Mesodermal cell (in vitro differentiated cells): ENCODE measurements at regions not wholly inside any gene's neighbourhood (a gene's known extent, or its start where the extent isn't known, plus 50 kb on each side); places are given as distances from the start of the nearest gene placed in this dataset.
"Not testable (repeated sequence)": the region's sequence is repeated elsewhere in the genome, so short reads cannot be mapped to it uniquely, and the experiment has no call there.

Experiments
- H3K27ac ChIP-seq: 2 replicates; pipeline ENCODE4 v1.7.0; 2013; ENCODE audit warnings: mild to moderate bottlenecking, low read depth, low read length, moderate library complexity; ENCODE audit not compliant: severe bottlenecking
- H3K36me3 ChIP-seq: 2 replicates; pipeline ENCODE4 v1.7.1; 2013; ENCODE audit warnings: mild to moderate bottlenecking, low read length, moderate library complexity; ENCODE audit not compliant: control insufficient read depth, insufficient read depth
- H3K4me1 ChIP-seq: one replicate; pipeline ENCODE4 v1.7.1; 2013; ENCODE audit warnings: mild to moderate bottlenecking, low read length; ENCODE audit not compliant: insufficient read depth, control insufficient read depth, poor library complexity, severe bottlenecking
- H3K4me3 ChIP-seq: 2 replicates; pipeline ENCODE4 v1.7.0; 2013; ENCODE audit warnings: low read length, control low read depth, mild to moderate bottlenecking; ENCODE audit not compliant: insufficient read depth, poor library complexity, severe bottlenecking; ENCODE audit errors: extremely low read depth
- H3K9me3 ChIP-seq: 2 replicates; pipeline ENCODE4 v1.7.1; 2013; ENCODE audit warnings: mild to moderate bottlenecking, low read length, moderate library complexity; ENCODE audit not compliant: control insufficient read depth
- WGBS, 2 experiments: methylation state at CpG; one replicate each; pipeline ENCODE4 v1.1.5; 2013; ENCODE audit warnings: missing lambda C conversion rate in 2 of 2; ENCODE audit not compliant: insufficient coverage in 2 of 2; 5-methylcytosine and 5-hydroxymethylcytosine counted together

- Histone ChIP-seq H3K36me3 (no peaks in the 10 kb centered on the region), H3K9me3 (no peaks in the 10 kb centered on the region), H3K27ac (no peak overlapping the region), H3K4me1 (no peaks in the 10 kb centered on the region), H3K4me3 (no peak overlapping the region)
- 100% methylated on average over 1 of the region's 2 CpGs for whole genome bisulfite sequencing, 2 experiments
Observed at GRCh38 chr11:14588681-14589080, 54.9 kb upstream of the PDE3B start.

- Histone ChIP-seq H3K9me3 (no peaks in the 10 kb centered on the region), H3K27ac (no peak overlapping the region), H3K4me1 (no peaks in the 10 kb centered on the region), H3K36me3 (no peaks in the 10 kb centered on the region), H3K4me3 (no peak overlapping the region)
- whole genome bisulfite sequencing, 2 experiments = 100% methylated on average over 2 of the region's 2 CpGs; no CpG with 5 or more reads in 1 of the 2 experiments
Observed at GRCh38 chr11:14589421-14589820, 54.2 kb upstream of the PDE3B start.

- not testable (repeated sequence) for H3K36me3 ChIP-seq, H3K9me3 ChIP-seq, H3K4me3 ChIP-seq, H3K4me1 ChIP-seq, H3K27ac ChIP-seq
- WGBS, 2 experiments = 97 to 98% methylated on average over 7 to 17 of the region's 19 CpGs
Observed at GRCh38 chr11:14591046-14591445, 52.6 kb upstream of the PDE3B start.

GRCh38 chr11:14593671-14594070 lies 49.9 kb upstream of the PDE3B start:
- Histone ChIP-seq H3K27ac (no peak overlapping the region), H3K36me3 (no peaks in the 10 kb centered on the region), H3K4me3 (no peak overlapping the region), H3K4me1 (no peaks in the 10 kb centered on the region), H3K9me3 (no peaks in the 10 kb centered on the region)
- 100% methylated on average over 1 to 2 of the region's 2 CpGs for WGBS, 2 experiments
